Liver (tissue), 8 donors: ENCODE measurements at regions not wholly inside any gene's neighbourhood (a gene's known extent, or its start where the extent isn't known, plus 50 kb on each side); places are given as distances from the start of the nearest gene placed in this dataset.

ENCODE experiments used
- DNase-seq: peaks from one replicate; pipeline ENCODE4 v3.0.0-alpha.2; 2017; ENCODE audit warnings: low spot score
- H3K27ac ChIP-seq, 2 donors: one replicate each; pipeline ENCODE4 v1.7.0; 2013; ENCODE audit warnings: inconsistent platforms in 2 of 2, low read length in 2 of 2, control low read depth in 1 of 2, low read depth in 1 of 2, mild to moderate bottlenecking in 1 of 2
- H3K27me3 ChIP-seq, 4 donors: one replicate each; pipeline versions ENCODE4 v1.6.1 to v1.7.0; 2013; ENCODE audit warnings: low read length in 3 of 4, inconsistent platforms in 1 of 4, mild to moderate bottlenecking in 1 of 4, moderate library complexity in 1 of 4; ENCODE audit not compliant: control insufficient read depth in 4 of 4, insufficient read depth in 4 of 4
- H3K36me3 ChIP-seq, 4 donors: one replicate each; pipeline versions ENCODE4 v1.6.1 to v1.7.0; 2013; ENCODE audit warnings: low read length in 3 of 4, mild to moderate bottlenecking in 3 of 4, low read depth in 1 of 4, moderate library complexity in 1 of 4; ENCODE audit not compliant: control insufficient read depth in 4 of 4, insufficient read depth in 3 of 4
- H3K4me1 ChIP-seq, 4 donors: one replicate each; pipeline versions ENCODE4 v1.6.1 to v1.7.0; 2013; ENCODE audit warnings: low read length in 3 of 4, mild to moderate bottlenecking in 3 of 4, moderate library complexity in 1 of 4; ENCODE audit not compliant: control insufficient read depth in 4 of 4, insufficient read depth in 4 of 4
- H3K4me3 ChIP-seq, 3 donors: one replicate each; pipeline versions ENCODE4 v1.6.1 to v1.7.0; 2013; ENCODE audit warnings: low read length in 3 of 3, control low read depth in 1 of 3, low read depth in 1 of 3, mild to moderate bottlenecking in 1 of 3
- H3K9ac ChIP-seq, 2 donors: one replicate each; pipeline ENCODE4 v1.7.0; 2013; ENCODE audit warnings: low read length in 2 of 2, mild to moderate bottlenecking in 2 of 2, moderate library complexity in 2 of 2, control low read depth in 1 of 2, low read depth in 1 of 2
- H3K9me3 ChIP-seq, 4 donors: one replicate each; pipeline versions ENCODE4 v1.6.1 to v1.7.0; 2013; ENCODE audit warnings: low read length in 3 of 4; ENCODE audit not compliant: control insufficient read depth in 4 of 4
- EGR1 ChIP-seq, 2 donors: IDR thresholded peaks; 2 replicates each; pipeline ENCODE4 v1.6.1; 2016 to 2018; ENCODE audit warnings: antibody characterized with exemption in 2 of 2, low read depth in 2 of 2
- FOXA1 ChIP-seq: IDR thresholded peaks from 2 replicates; pipeline ENCODE4 v1.6.1; 2016; ENCODE audit warnings: antibody characterized with exemption
- FOXA2 ChIP-seq: IDR thresholded peaks from 2 replicates; pipeline ENCODE4 v1.6.1; 2016; ENCODE audit warnings: antibody characterized with exemption
- GABPA ChIP-seq, 2 donors: IDR thresholded peaks in 1 of 2; conservative IDR thresholded peaks in 1 of 2; 2 replicates each; pipeline ENCODE4 v1.6.1; 2016; ENCODE audit warnings: antibody characterized with exemption in 2 of 2, mild to moderate bottlenecking in 1 of 2, moderate library complexity in 1 of 2
- HNF4A ChIP-seq, 2 donors: conservative IDR thresholded peaks; 2 replicates each; pipeline ENCODE4 v1.6.1; 2016; ENCODE audit warnings: antibody characterized with exemption in 2 of 2, mild to moderate bottlenecking in 2 of 2
- HNF4G ChIP-seq: IDR thresholded peaks from 2 replicates; pipeline ENCODE4 v1.6.1; 2016; ENCODE audit warnings: antibody characterized with exemption
- JUND ChIP-seq, 2 donors: IDR thresholded peaks; 2 replicates each; pipeline ENCODE4 v1.6.1; 2016; ENCODE audit warnings: antibody characterized with exemption in 2 of 2
- NR2F2 ChIP-seq: IDR thresholded peaks from 2 replicates; pipeline ENCODE4 v1.6.1; 2016; ENCODE audit warnings: antibody characterized with exemption
- RAD21 ChIP-seq, 2 donors: IDR thresholded peaks; 2 replicates each; pipeline ENCODE4 v1.6.1; 2016; ENCODE audit warnings: antibody characterized with exemption in 2 of 2, mild to moderate bottlenecking in 2 of 2
- RXRA ChIP-seq, 2 donors: IDR thresholded peaks; 2 replicates each; pipeline ENCODE4 v1.6.1; 2017 to 2018; ENCODE audit warnings: antibody characterized with exemption in 2 of 2, mild to moderate bottlenecking in 1 of 2
- SP1 ChIP-seq: IDR thresholded peaks from 2 replicates; pipeline ENCODE4 v1.6.1; 2018; ENCODE audit warnings: antibody characterized with exemption, mild to moderate bottlenecking
- TAF1 ChIP-seq: conservative IDR thresholded peaks from 2 replicates; pipeline ENCODE4 v1.6.1; 2016; ENCODE audit warnings: antibody characterized with exemption, mild to moderate bottlenecking
- WGBS: extraction: QIAGEN DNeasy Blood & Tissue Kit; methylation state at CpG from one replicate; pipeline ENCODE4 v1.1.7; 2013; 5-methylcytosine and 5-hydroxymethylcytosine counted together
- TF ChIP-seq, protein P1 (sequence below): IDR thresholded peaks from 2 replicates; pipeline ENCODE4 v1.6.1; 2016; ENCODE audit warnings: antibody characterized with exemption
- TF ChIP-seq, protein P2 (sequence below): IDR thresholded peaks from 2 replicates; pipeline ENCODE4 v1.6.1; 2016; ENCODE audit warnings: antibody characterized with exemption
- TF ChIP-seq, protein P3 (sequence below): IDR thresholded peaks from 2 replicates; pipeline ENCODE4 v1.6.1; 2016; ENCODE audit warnings: antibody characterized with exemption
- TF ChIP-seq, protein P4 (sequence below): IDR thresholded peaks from 2 replicates; pipeline ENCODE4 v1.6.1; 2016; ENCODE audit warnings: antibody characterized with exemption, mild to moderate bottlenecking
- TF ChIP-seq, protein P5 (sequence below): fragments of 150-350 bp; IDR thresholded peaks from 2 replicates; pipeline ENCODE4 v1.5.1; 2017; ENCODE audit warnings: improper control_type of control experiment, low read depth, low read length; ENCODE audit not compliant: missing input control
- donor health status: healthy.
- donor health status: healthy.
- donor health status: healthy.
- donor health status: healthy.
- donor health status: healthy.

DNA sequence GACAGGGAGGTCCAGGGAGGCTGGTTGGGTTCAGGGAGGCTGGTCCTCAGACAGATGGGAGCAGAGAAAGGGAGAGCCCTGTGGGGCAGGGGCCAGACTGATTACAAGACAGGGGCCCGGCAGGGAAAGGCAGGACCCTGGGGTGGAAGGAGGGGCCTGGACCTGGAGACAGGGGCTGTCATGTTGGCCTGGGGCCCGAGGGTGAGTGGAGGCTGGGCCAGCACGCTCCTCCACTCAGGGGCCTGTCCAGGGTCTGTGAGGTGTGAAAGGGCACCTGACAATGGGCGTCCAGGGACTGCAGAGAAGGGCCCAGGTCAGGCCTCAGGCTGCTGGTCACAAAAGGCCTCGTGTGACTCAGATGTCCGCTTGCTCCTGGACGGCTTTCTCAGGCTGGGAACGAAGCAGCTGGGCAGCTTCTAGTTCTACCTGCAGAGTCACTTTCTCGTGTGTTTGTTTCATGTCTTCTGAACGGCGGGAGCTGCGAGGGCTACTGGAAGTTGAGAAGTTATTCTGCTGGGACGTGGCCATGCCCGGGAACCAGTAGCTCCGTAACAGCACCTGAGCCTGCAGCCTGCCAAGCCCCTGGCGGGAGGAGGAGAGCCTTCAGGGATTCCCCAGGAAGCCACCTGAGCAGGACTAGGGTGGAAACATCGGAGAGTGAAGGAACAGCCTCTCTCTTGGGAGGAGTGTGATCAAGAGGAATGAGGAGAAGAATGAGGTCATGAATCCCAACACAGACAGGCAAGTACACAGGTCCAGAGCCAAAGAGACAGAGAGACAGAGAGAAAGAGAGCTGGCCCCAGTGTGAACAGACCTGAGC is 65.8 kb downstream of the KLF6 start:
- Histone ChIP-seq H3K36me3 (no peaks in the 10 kb centered on the region), H3K4me1 (peaks cover 0 to 8% (median 3%) of the 10 kb centered on the region in 4 donors), H3K9me3 (no peaks in the 10 kb centered on the region), H3K4me3 (no peak overlapping the region), H3K27me3 (no peaks in the 10 kb centered on the region), H3K9ac (no peak overlapping the region), H3K27ac (no peak overlapping the region)
- WGBS = 95% methylated on average over 17 of the region's 17 CpGs
- TF ChIP-seq, protein P1, sequence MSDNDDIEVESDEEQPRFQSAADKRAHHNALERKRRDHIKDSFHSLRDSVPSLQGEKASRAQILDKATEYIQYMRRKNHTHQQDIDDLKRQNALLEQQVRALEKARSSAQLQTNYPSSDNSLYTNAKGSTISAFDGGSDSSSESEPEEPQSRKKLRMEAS = no peak
- TF ChIP-seq, protein P2, sequence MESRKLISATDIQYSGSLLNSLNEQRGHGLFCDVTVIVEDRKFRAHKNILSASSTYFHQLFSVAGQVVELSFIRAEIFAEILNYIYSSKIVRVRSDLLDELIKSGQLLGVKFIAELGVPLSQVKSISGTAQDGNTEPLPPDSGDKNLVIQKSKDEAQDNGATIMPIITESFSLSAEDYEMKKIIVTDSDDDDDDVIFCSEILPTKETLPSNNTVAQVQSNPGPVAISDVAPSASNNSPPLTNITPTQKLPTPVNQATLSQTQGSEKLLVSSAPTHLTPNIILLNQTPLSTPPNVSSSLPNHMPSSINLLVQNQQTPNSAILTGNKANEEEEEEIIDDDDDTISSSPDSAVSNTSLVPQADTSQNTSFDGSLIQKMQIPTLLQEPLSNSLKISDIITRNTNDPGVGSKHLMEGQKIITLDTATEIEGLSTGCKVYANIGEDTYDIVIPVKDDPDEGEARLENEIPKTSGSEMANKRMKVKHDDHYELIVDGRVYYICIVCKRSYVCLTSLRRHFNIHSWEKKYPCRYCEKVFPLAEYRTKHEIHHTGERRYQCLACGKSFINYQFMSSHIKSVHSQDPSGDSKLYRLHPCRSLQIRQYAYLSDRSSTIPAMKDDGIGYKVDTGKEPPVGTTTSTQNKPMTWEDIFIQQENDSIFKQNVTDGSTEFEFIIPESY = no peak
- TF ChIP-seq EGR1 (IDR thresholded peaks at IDR 0.05; ENCODE audit: low read depth in 2 of 2) (no peak), RAD21 (IDR thresholded peaks at IDR 0.05) (no peak), JUND (IDR thresholded peaks at IDR 0.05) (no peak), FOXA2 (no peak), NR2F2 (no peak), SP1 (no peak), TAF1 (no peak), GABPA (IDR thresholded peaks at IDR 0.05 in 1 of 2, conservative IDR thresholded peaks at IDR 0.05 in 1 of 2) (no peak), HNF4A (conservative IDR thresholded peaks at IDR 0.05) (no peak), FOXA1 (no peak), RXRA (IDR thresholded peaks at IDR 0.05) (no peak), HNF4G (no peak)
- TF ChIP-seq, protein P3, sequence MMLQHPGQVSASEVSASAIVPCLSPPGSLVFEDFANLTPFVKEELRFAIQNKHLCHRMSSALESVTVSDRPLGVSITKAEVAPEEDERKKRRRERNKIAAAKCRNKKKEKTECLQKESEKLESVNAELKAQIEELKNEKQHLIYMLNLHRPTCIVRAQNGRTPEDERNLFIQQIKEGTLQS = no peak
- TF ChIP-seq, protein P4, sequence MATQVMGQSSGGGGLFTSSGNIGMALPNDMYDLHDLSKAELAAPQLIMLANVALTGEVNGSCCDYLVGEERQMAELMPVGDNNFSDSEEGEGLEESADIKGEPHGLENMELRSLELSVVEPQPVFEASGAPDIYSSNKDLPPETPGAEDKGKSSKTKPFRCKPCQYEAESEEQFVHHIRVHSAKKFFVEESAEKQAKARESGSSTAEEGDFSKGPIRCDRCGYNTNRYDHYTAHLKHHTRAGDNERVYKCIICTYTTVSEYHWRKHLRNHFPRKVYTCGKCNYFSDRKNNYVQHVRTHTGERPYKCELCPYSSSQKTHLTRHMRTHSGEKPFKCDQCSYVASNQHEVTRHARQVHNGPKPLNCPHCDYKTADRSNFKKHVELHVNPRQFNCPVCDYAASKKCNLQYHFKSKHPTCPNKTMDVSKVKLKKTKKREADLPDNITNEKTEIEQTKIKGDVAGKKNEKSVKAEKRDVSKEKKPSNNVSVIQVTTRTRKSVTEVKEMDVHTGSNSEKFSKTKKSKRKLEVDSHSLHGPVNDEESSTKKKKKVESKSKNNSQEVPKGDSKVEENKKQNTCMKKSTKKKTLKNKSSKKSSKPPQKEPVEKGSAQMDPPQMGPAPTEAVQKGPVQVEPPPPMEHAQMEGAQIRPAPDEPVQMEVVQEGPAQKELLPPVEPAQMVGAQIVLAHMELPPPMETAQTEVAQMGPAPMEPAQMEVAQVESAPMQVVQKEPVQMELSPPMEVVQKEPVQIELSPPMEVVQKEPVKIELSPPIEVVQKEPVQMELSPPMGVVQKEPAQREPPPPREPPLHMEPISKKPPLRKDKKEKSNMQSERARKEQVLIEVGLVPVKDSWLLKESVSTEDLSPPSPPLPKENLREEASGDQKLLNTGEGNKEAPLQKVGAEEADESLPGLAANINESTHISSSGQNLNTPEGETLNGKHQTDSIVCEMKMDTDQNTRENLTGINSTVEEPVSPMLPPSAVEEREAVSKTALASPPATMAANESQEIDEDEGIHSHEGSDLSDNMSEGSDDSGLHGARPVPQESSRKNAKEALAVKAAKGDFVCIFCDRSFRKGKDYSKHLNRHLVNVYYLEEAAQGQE = no peak
- TF ChIP-seq, protein P5, sequence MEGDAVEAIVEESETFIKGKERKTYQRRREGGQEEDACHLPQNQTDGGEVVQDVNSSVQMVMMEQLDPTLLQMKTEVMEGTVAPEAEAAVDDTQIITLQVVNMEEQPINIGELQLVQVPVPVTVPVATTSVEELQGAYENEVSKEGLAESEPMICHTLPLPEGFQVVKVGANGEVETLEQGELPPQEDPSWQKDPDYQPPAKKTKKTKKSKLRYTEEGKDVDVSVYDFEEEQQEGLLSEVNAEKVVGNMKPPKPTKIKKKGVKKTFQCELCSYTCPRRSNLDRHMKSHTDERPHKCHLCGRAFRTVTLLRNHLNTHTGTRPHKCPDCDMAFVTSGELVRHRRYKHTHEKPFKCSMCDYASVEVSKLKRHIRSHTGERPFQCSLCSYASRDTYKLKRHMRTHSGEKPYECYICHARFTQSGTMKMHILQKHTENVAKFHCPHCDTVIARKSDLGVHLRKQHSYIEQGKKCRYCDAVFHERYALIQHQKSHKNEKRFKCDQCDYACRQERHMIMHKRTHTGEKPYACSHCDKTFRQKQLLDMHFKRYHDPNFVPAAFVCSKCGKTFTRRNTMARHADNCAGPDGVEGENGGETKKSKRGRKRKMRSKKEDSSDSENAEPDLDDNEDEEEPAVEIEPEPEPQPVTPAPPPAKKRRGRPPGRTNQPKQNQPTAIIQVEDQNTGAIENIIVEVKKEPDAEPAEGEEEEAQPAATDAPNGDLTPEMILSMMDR = no peak
- DNase-seq = no peak
